GM12878 (cell line): ENCODE measurements at regions not wholly inside any gene's neighbourhood (a gene's known extent, or its start where the extent isn't known, plus 50 kb on each side); places are given as distances from the start of the nearest gene placed in this dataset.

Source experiments
- ATAC-seq: fragments of 200-7000 bp; cut with Tn5 transposase; 3 replicates; pipeline ENCODE4 v1.9.1; 2020; ENCODE audit warnings: mild to moderate bottlenecking, moderate library complexity
- BruUV-seq: library from RNA; stranded (reverse); fragments of 400-500 nt; replicated peaks from 2 replicates; lab custom pipeline; 2021; lab: Mats Ljungman, UMichigan
- CTCF ChIA-PET: fragments of 300-600 bp; sonication (Branson Sonifier 250); formaldehyde crosslinking; extraction: SDS; loops from one replicate; lab custom pipeline; 2021; ENCODE audit warnings: inconsistent platforms; lab: Yijun Ruan, JAX
- POLR2A ChIA-PET: fragments of 350-600 bp; formaldehyde crosslinking; extraction: SDS; loops from one replicate; lab custom pipeline; 2021; ENCODE audit warnings: inconsistent platforms; lab: Charles Lee
- RAD21 ChIA-PET: fragments of 300-600 bp; sonication (Branson Sonifier 250); formaldehyde crosslinking; loops from one replicate; lab custom pipeline; 2023; ENCODE audit warnings: antibody characterized with exemption; ENCODE audit not compliant: unreplicated experiment; lab: Charles Lee
- SMC1A ChIA-PET: fragments of 300-600 bp; sonication (Branson Sonifier 250); formaldehyde crosslinking; loops from one replicate; lab custom pipeline; 2023; ENCODE audit not compliant: unreplicated experiment, uncharacterized antibody; lab: Charles Lee
- DNase-seq: peaks from one replicate; pipeline ENCODE4 v3.0.0-alpha.2; 2011; ENCODE audit warnings: low read depth, low spot score
- FAIRE-seq: peaks from 3 replicates; lab custom pipeline; 2011; peaks lifted over from hg19 to GRCh38; lab: Jason Lieb, UNC
- H2AFZ ChIP-seq: 2 replicates; pipeline ENCODE4 v1.6.0; 2011; ENCODE audit warnings: low read depth, low read length, control low read depth; ENCODE audit not compliant: control insufficient read depth
- H3K27ac ChIP-seq: 2 replicates; pipeline ENCODE4 v1.5.1; 2011; ENCODE audit warnings: control low read depth; ENCODE audit not compliant: control insufficient read depth, insufficient read depth
- H3K27me3 ChIP-seq, 2 experiments: replicated peaks in 1 of 2; 2 replicates each; pipeline versions ENCODE4 v1.6.0 to v1.6.1; 2011; ENCODE audit warnings: low read length in 1 of 2; ENCODE audit not compliant: control insufficient read depth in 2 of 2, insufficient read depth in 2 of 2
- H3K36me3 ChIP-seq, 2 experiments: 2 replicates each; pipeline ENCODE4 v1.5.1; 2011; ENCODE audit warnings: low read length in 1 of 2; ENCODE audit not compliant: control insufficient read depth in 2 of 2, insufficient read depth in 2 of 2
- H3K4me1 ChIP-seq: 2 replicates; pipeline ENCODE4 v1.6.1; 2011; ENCODE audit warnings: mild to moderate bottlenecking, low read length, moderate library complexity, mixed read lengths; ENCODE audit not compliant: control insufficient read depth, insufficient read depth
- H3K4me2 ChIP-seq: 2 replicates; pipeline ENCODE4 v1.6.0; 2011; ENCODE audit warnings: control low read depth; ENCODE audit not compliant: control insufficient read depth, insufficient read depth
- H3K4me3 ChIP-seq: fragments of 200-600 bp; sonication (generic); 2 replicates; pipeline ENCODE4 v1.5.1; 2016
- H3K79me2 ChIP-seq: 2 replicates; pipeline ENCODE4 v1.6.0; 2011; ENCODE audit warnings: low read length; ENCODE audit not compliant: control insufficient read depth, insufficient read depth
- H3K9ac ChIP-seq: 2 replicates; pipeline ENCODE4 v1.8.0; 2011; ENCODE audit warnings: low read length, control low read depth, mixed read lengths; ENCODE audit not compliant: control insufficient read depth, insufficient read depth
- H3K9me3 ChIP-seq: replicated peaks from 3 replicates; pipeline ENCODE4 v1.5.1; 2011; ENCODE audit warnings: mild to moderate bottlenecking, low read length; ENCODE audit not compliant: control insufficient read depth, insufficient read depth
- H4K20me1 ChIP-seq: 2 replicates; pipeline ENCODE4 v1.6.0; 2011; ENCODE audit not compliant: control insufficient read depth, insufficient read depth
- CEBPB ChIP-seq, 2 experiments: fragments of 150-350 bp in 1 of 2; IDR thresholded peaks; 2 replicates each; pipeline ENCODE4 v1.6.1; 2012 to 2014; ENCODE audit warnings: low read depth in 2 of 2, low read length in 2 of 2, borderline replicate concordance in 1 of 2, inconsistent platforms in 1 of 2
- ESRRA ChIP-seq: IDR thresholded peaks from 2 replicates; pipeline ENCODE4 v1.6.1; 2012; ENCODE audit warnings: mild to moderate bottlenecking, low read length, improper control_type of control experiment
- EZH2 ChIP-seq: IDR thresholded peaks from 2 replicates; pipeline ENCODE4 v1.6.1; 2012; ENCODE audit warnings: low read depth, mild to moderate bottlenecking, control low read depth, inconsistent platforms, low read length, borderline replicate concordance; ENCODE audit not compliant: control insufficient read depth
- FOS ChIP-seq: IDR thresholded peaks from 3 replicates; pipeline ENCODE4 v1.6.1; 2011; ENCODE audit warnings: borderline replicate concordance; ENCODE audit not compliant: insufficient read length; ENCODE audit errors: extremely low read depth
- IKZF1 ChIP-seq: fragments of 450-650 bp; conservative IDR thresholded peaks from 2 replicates; pipeline ENCODE4 v1.6.1; 2017; ENCODE audit warnings: antibody characterized with exemption, mild to moderate bottlenecking
- IKZF2 ChIP-seq, 2 experiments: fragments of 450-650 bp; IDR thresholded peaks; 2 replicates each; pipeline ENCODE4 v1.6.1; 2017; ENCODE audit warnings: mild to moderate bottlenecking in 2 of 2, moderate library complexity in 2 of 2
- MTA2 ChIP-seq: fragments of 450-650 bp; IDR thresholded peaks from 2 replicates; pipeline ENCODE4 v1.6.1; 2016; ENCODE audit warnings: low read depth, mild to moderate bottlenecking, moderate library complexity
- NFXL1 ChIP-seq: fragments of 450-650 bp; IDR thresholded peaks from 2 replicates; pipeline ENCODE4 v1.6.1; 2017; ENCODE audit warnings: antibody characterized with exemption, mild to moderate bottlenecking, borderline replicate concordance
- NR2C2 ChIP-seq: IDR thresholded peaks from 2 replicates; pipeline ENCODE4 v1.6.1; 2011; ENCODE audit warnings: borderline replicate concordance, low read depth; ENCODE audit not compliant: control insufficient read depth, insufficient read length
- NRF1 ChIP-seq: conservative IDR thresholded peaks from 2 replicates; pipeline ENCODE4 v1.6.1; 2011; ENCODE audit warnings: mild to moderate bottlenecking, low read depth, low read length, improper control_type of control experiment
- PML ChIP-seq: IDR thresholded peaks from 2 replicates; pipeline ENCODE4 v1.6.1; 2012; ENCODE audit warnings: low read length, inconsistent platforms
- RELA ChIP-seq: fragments of 450-650 bp; IDR thresholded peaks from 2 replicates; pipeline ENCODE4 v1.8.0; 2014; ENCODE audit warnings: borderline replicate concordance; ENCODE audit not compliant: partially characterized antibody
- RUNX3 ChIP-seq: IDR thresholded peaks from 2 replicates; pipeline ENCODE4 v1.6.1; 2012; ENCODE audit warnings: low read length, inconsistent platforms
- SP1 ChIP-seq: IDR thresholded peaks from one replicate; pipeline ENCODE4 v1.6.1; 2011; ENCODE audit warnings: low read depth, low read length
- TCF3 ChIP-seq: IDR thresholded peaks from 2 replicates; pipeline ENCODE4 v1.6.1; 2012; ENCODE audit warnings: low read depth, mild to moderate bottlenecking, low read length, borderline replicate concordance; ENCODE audit not compliant: insufficient read depth
- ZNF384 ChIP-seq: IDR thresholded peaks from 2 replicates; pipeline ENCODE4 v1.6.1; 2012; ENCODE audit warnings: low read depth, mild to moderate bottlenecking, low read length, improper control_type of control experiment, borderline replicate concordance
- WGBS: methylation state at CpG from one replicate; pipeline ENCODE4 v1.1.6; 2016; ENCODE audit warnings: low lambda C conversion rate; ENCODE audit not compliant: insufficient replicate concordance, insufficient coverage; ENCODE audit errors: missing lambda C conversion rate; 5-methylcytosine and 5-hydroxymethylcytosine counted together
- in situ Hi-C: fragments of 300-500 bp; cut with MboI; formaldehyde crosslinking; loops from 9 replicates; pipeline ENCODE4 v1.14.3; 2018; ENCODE audit warnings: mixed read lengths
- intact Hi-C: fragments of 100-400 bp; cut with micrococcal nuclease; formaldehyde crosslinking; loops from one replicate; pipeline ENCODE4 v1.14.2; 2022; ENCODE audit not compliant: unreplicated experiment
- TF ChIP-seq, protein P1 (sequence below): IDR thresholded peaks from 2 replicates; pipeline ENCODE4 v1.6.1; 2011; ENCODE audit warnings: low read depth, low read length, improper control_type of control experiment, borderline replicate concordance
- TF ChIP-seq, protein P2 (sequence below): fragments of 450-650 bp; IDR thresholded peaks from 2 replicates; pipeline ENCODE4 v1.6.1; 2016; ENCODE audit warnings: mild to moderate bottlenecking
- TF ChIP-seq, protein P3 (sequence below): fragments of 150-350 bp; IDR thresholded peaks from 2 replicates; pipeline ENCODE4 v1.6.1; 2016; ENCODE audit warnings: low read depth, low read length

DNA sequence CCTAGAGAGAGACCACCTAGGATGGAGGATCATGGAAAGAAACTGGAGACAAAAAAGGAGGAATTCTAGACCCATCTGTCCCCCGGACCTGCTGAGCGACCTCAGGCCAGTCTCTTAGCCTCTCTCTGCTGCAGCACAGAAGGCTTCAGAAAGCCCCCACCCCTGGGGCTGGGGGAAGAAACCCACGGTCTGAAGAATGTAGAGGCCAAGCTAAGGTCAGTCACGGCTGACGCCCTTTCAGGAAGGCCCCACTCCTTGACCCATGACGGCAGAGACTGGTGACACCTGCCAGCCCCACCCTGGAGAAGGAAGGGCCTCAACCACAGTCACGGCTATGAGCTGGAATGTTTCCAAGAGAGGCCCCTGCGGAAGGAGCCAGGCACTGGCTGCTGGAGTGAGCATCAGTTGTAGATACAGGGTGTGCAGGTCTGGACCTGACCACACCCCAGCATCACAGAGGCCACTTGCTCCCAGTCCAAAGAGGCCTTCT, 120.5 kb upstream of the BOD1 start:
- DNase-seq (peak; percentile 76), FAIRE-seq (peak; percentile 89), ATAC-seq (peak; percentile 91)
- intact Hi-C loops, result loop anchor here (2.0 to 5.0 kb wide), 3 partner anchors 50 to 235 kb away; no protein-coding TSS in a partner anchor
- Histone ChIP-seq H4K20me1 (no peaks in the 10 kb centered on the region), H3K4me1 (peaks cover 63% of the 10 kb centered on the region), H3K79me2 (no peaks in the 10 kb centered on the region), H3K27ac (peak overlapping the region; percentile 76), H3K36me3 (no peaks in the 10 kb centered on the region), H3K4me2 (peak overlapping the region; percentile 76), H2AFZ (peak overlapping the region; percentile 15; the same call in 1 of the 2 replicates), H3K4me3 (peak overlapping the region; percentile 30; the same call in 1 of the 2 replicates), H3K27me3 (no peaks in the 10 kb centered on the region), H3K9me3 (no peaks in the 10 kb centered on the region), H3K9ac (peak overlapping the region; percentile 18)
- WGBS, result 0% methylated on average over 8 of the region's 8 CpGs
- BruUV-seq, result no TSS peak
- in situ Hi-C loops, result no loop called here
- RAD21 ChIA-PET, result interaction anchor here (1.2 to 5.5 kb wide), 6 partner anchors 52 to 188 kb away, joined by 3 to 22 read pairs (median 4); no protein-coding TSS in a partner anchor
- SMC1A ChIA-PET, result interaction anchor here (0.6 to 3.3 kb wide), 6 partner anchors 9 to 181 kb away, joined by 3 to 24 read pairs (median 4); no protein-coding TSS in a partner anchor
- CTCF ChIA-PET, result interaction anchor here (1.1 to 2.8 kb wide), 4 partner anchors 33 to 188 kb away, joined by 3 to 11 read pairs (median 8); no protein-coding TSS in a partner anchor
- POLR2A ChIA-PET, result interaction anchor here (1.1 to 5.9 kb wide), 3 partner anchors 57 to 85 kb away, joined by 3 to 20 read pairs (median 5); no protein-coding TSS in a partner anchor
- TF ChIP-seq FOS, result no peak
- no peak for TF ChIP-seq EZH2
- TF ChIP-seq RELA, result peak; percentile 14
- TF ChIP-seq, protein P1, sequence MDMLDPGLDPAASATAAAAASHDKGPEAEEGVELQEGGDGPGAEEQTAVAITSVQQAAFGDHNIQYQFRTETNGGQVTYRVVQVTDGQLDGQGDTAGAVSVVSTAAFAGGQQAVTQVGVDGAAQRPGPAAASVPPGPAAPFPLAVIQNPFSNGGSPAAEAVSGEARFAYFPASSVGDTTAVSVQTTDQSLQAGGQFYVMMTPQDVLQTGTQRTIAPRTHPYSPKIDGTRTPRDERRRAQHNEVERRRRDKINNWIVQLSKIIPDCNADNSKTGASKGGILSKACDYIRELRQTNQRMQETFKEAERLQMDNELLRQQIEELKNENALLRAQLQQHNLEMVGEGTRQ, result no peak
- no peak for TF ChIP-seq ZNF384
- peak; percentile 96 for TF ChIP-seq TCF3
- TF ChIP-seq IKZF1, result peak; percentile 95
- TF ChIP-seq IKZF2 (IDR thresholded peaks at IDR 0.05), result peak; percentile 75 to 79; a peak in 3 of 4 replicates
- TF ChIP-seq CEBPB (IDR thresholded peaks at IDR 0.05; ENCODE audit: borderline replicate concordance in 1 of 2, low read depth in 2 of 2, low read length in 2 of 2), result no peak
- TF ChIP-seq, protein P2, sequence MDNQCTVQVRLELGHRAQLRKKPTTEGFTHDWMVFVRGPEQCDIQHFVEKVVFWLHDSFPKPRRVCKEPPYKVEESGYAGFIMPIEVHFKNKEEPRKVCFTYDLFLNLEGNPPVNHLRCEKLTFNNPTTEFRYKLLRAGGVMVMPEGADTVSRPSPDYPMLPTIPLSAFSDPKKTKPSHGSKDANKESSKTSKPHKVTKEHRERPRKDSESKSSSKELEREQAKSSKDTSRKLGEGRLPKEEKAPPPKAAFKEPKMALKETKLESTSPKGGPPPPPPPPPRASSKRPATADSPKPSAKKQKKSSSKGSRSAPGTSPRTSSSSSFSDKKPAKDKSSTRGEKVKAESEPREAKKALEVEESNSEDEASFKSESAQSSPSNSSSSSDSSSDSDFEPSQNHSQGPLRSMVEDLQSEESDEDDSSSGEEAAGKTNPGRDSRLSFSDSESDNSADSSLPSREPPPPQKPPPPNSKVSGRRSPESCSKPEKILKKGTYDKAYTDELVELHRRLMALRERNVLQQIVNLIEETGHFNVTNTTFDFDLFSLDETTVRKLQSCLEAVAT, result no peak; the same call in 1 of the 2 replicates
- TF ChIP-seq RUNX3, result peak; percentile 97
- TF ChIP-seq NRF1, result no peak
- TF ChIP-seq PML, result no peak
- peak; percentile 74 for TF ChIP-seq SP1
- TF ChIP-seq NFXL1, result no peak
- TF ChIP-seq, protein P3, sequence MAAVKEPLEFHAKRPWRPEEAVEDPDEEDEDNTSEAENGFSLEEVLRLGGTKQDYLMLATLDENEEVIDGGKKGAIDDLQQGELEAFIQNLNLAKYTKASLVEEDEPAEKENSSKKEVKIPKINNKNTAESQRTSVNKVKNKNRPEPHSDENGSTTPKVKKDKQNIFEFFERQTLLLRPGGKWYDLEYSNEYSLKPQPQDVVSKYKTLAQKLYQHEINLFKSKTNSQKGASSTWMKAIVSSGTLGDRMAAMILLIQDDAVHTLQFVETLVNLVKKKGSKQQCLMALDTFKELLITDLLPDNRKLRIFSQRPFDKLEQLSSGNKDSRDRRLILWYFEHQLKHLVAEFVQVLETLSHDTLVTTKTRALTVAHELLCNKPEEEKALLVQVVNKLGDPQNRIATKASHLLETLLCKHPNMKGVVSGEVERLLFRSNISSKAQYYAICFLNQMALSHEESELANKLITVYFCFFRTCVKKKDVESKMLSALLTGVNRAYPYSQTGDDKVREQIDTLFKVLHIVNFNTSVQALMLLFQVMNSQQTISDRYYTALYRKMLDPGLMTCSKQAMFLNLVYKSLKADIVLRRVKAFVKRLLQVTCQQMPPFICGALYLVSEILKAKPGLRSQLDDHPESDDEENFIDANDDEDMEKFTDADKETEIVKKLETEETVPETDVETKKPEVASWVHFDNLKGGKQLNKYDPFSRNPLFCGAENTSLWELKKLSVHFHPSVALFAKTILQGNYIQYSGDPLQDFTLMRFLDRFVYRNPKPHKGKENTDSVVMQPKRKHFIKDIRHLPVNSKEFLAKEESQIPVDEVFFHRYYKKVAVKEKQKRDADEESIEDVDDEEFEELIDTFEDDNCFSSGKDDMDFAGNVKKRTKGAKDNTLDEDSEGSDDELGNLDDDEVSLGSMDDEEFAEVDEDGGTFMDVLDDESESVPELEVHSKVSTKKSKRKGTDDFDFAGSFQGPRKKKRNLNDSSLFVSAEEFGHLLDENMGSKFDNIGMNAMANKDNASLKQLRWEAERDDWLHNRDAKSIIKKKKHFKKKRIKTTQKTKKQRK, result no peak
- TF ChIP-seq NR2C2, result no peak
- peak; percentile 57; the same call in 1 of the 2 replicates for TF ChIP-seq MTA2
- no peak for TF ChIP-seq ESRRA
